H1 (cell line): ENCODE measurements at regions not wholly inside any gene's neighbourhood (a gene's known extent, or its start where the extent isn't known, plus 50 kb on each side); places are given as distances from the start of the nearest gene placed in this dataset.

ENCODE experiments used
- CTCF ChIA-PET: fragments of 300-600 bp; sonication (Branson Sonifier 250); formaldehyde crosslinking; loops from one replicate; lab custom pipeline; 2021; ENCODE audit not compliant: partially characterized antibody; lab: Charles Lee
- POLR2A ChIA-PET: fragments of 300-600 bp; sonication (Branson Sonifier 250); formaldehyde crosslinking; loops from one replicate; lab custom pipeline; 2021; ENCODE audit warnings: inconsistent platforms; ENCODE audit not compliant: partially characterized antibody; lab: Charles Lee
- DNase-seq, 2 experiments: peaks; one replicate each; pipeline versions ENCODE4 v3.0.0 to v3.0.0-alpha.2; 2010 to 2022; ENCODE audit warnings: low spot score in 2 of 2, low read depth in 1 of 2, mixed read lengths in 1 of 2
- FAIRE-seq: peaks from 2 replicates; lab custom pipeline; 2011; peaks lifted over from hg19 to GRCh38; lab: Jason Lieb, UNC
- H2AFZ ChIP-seq: 2 replicates; pipeline ENCODE4 v1.8.1; 2012; ENCODE audit warnings: low read length, inconsistent platforms
- H2AK5ac ChIP-seq: 2 replicates; pipeline ENCODE4 v1.6.1; 2013; ENCODE audit warnings: low read depth, low read length
- H2BK120ac ChIP-seq: replicated peaks from 2 replicates; pipeline ENCODE3; 2013; ENCODE audit warnings: low read depth, low read length, inconsistent platforms
- H2BK12ac ChIP-seq: 2 replicates; pipeline ENCODE4 v1.6.1; 2013; ENCODE audit warnings: low read depth, low read length
- H2BK15ac ChIP-seq: 2 replicates; pipeline ENCODE4 v1.6.1; 2013; ENCODE audit warnings: low read length
- H2BK20ac ChIP-seq: 2 replicates; pipeline ENCODE4 v1.6.1; 2013; ENCODE audit warnings: low read length
- H2BK5ac ChIP-seq: 2 replicates; pipeline ENCODE4 v1.6.1; 2013; ENCODE audit warnings: low read depth, low read length
- H3K14ac ChIP-seq: 2 replicates; pipeline ENCODE4 v1.6.1; 2013; ENCODE audit warnings: inconsistent platforms; ENCODE audit not compliant: insufficient read length
- H3K18ac ChIP-seq: 2 replicates; pipeline ENCODE4 v1.6.1; 2013; ENCODE audit warnings: low read length; ENCODE audit errors: extremely low read depth
- H3K23ac ChIP-seq: 2 replicates; pipeline ENCODE4 v1.6.1; 2013; ENCODE audit warnings: inconsistent platforms; ENCODE audit not compliant: insufficient read length
- H3K23me2 ChIP-seq: 2 replicates; pipeline ENCODE4 v1.6.1; 2013; ENCODE audit warnings: low read depth, low read length
- H3K27ac ChIP-seq: 2 replicates; pipeline ENCODE4 v1.6.1; 2011; ENCODE audit warnings: low read depth, low read length, inconsistent platforms
- H3K27me3 ChIP-seq, 4 experiments: replicated peaks in 1 of 4; 1 replicate in 1 of 4; 2 replicates in 3 of 4; pipeline versions ENCODE4 v1.6.1 to v1.8.1; 2011 to 2013; ENCODE audit warnings: low read length in 3 of 4, mild to moderate bottlenecking in 3 of 4, inconsistent platforms in 2 of 4, mixed read lengths in 2 of 4, moderate library complexity in 1 of 4; ENCODE audit not compliant: control insufficient read depth in 3 of 4, insufficient read depth in 3 of 4; ENCODE audit errors: extremely low read depth in 1 of 4
- H3K36me3 ChIP-seq, 4 experiments: 2 replicates each; pipeline versions ENCODE4 v1.6.1 to v1.8.1; 2011 to 2013; ENCODE audit warnings: mild to moderate bottlenecking in 4 of 4, low read length in 3 of 4, moderate library complexity in 2 of 4, control low read depth in 1 of 4, inconsistent platforms in 1 of 4; ENCODE audit not compliant: insufficient read depth in 4 of 4, control insufficient read depth in 2 of 4
- H3K4ac ChIP-seq: replicated peaks from 2 replicates; pipeline ENCODE3; 2013; ENCODE audit warnings: low read length, low read depth, mixed read lengths, inconsistent platforms; ENCODE audit not compliant: insufficient read length
- H3K4me1 ChIP-seq, 4 experiments: replicated peaks in 1 of 4; 1 replicate in 1 of 4; 2 replicates in 3 of 4; pipeline versions ENCODE4 v1.6.1 to v1.8.1; 2011 to 2013; ENCODE audit warnings: low read length in 3 of 4, inconsistent platforms in 2 of 4, mixed read lengths in 1 of 4; ENCODE audit not compliant: insufficient read depth in 4 of 4, control insufficient read depth in 3 of 4
- H3K4me2 ChIP-seq, 2 experiments: 2 replicates each; pipeline versions ENCODE4 v1.6.1 to v1.8.1; 2011 to 2013; ENCODE audit warnings: low read depth in 2 of 2, low read length in 2 of 2, control low read depth in 1 of 2, inconsistent platforms in 1 of 2, mild to moderate bottlenecking in 1 of 2; ENCODE audit not compliant: insufficient read depth in 1 of 2
- H3K4me3 ChIP-seq, 4 experiments: fragments of 200-600, 300-600 bp in 1 of 4; sonication (generic), shearing (Covaris generic), sonication (Bioruptor Twin) in 1 of 4; 2 replicates each; pipeline versions ENCODE4 v1.5.1 to v1.8.1; 2011 to 2016; ENCODE audit warnings: low read length in 4 of 4, low read depth in 3 of 4, control low read depth in 2 of 4, inconsistent platforms in 2 of 4, mild to moderate bottlenecking in 2 of 4, mixed read lengths in 1 of 4, moderate library complexity in 1 of 4; ENCODE audit not compliant: insufficient read depth in 2 of 4; ENCODE audit errors: extremely low read depth in 1 of 4
- H3K56ac ChIP-seq: replicated peaks from 2 replicates; pipeline ENCODE3; 2013; ENCODE audit warnings: low read depth, mild to moderate bottlenecking, mixed read lengths, low read length, inconsistent platforms; ENCODE audit not compliant: insufficient read length
- H3K79me1 ChIP-seq: 2 replicates; pipeline ENCODE4 v1.6.1; 2013; ENCODE audit warnings: low read depth, low read length, control low read depth
- H3K79me2 ChIP-seq, 2 experiments: 2 replicates each; pipeline versions ENCODE4 v1.6.1 to v1.8.1; 2012 to 2013; ENCODE audit warnings: low read length in 2 of 2, mild to moderate bottlenecking in 2 of 2, inconsistent platforms in 1 of 2; ENCODE audit not compliant: insufficient read depth in 2 of 2, control insufficient read depth in 1 of 2
- H3K9ac ChIP-seq, 4 experiments: replicated peaks in 1 of 4; 1 replicate in 1 of 4; 2 replicates in 3 of 4; pipeline versions ENCODE4 v1.6.1 to v1.8.1; 2011 to 2013; ENCODE audit warnings: low read depth in 3 of 4, low read length in 3 of 4, control low read depth in 2 of 4, mild to moderate bottlenecking in 2 of 4, moderate library complexity in 2 of 4, inconsistent platforms in 1 of 4; ENCODE audit errors: extremely low read depth in 1 of 4
- H3K9me3 ChIP-seq, 2 experiments: 2 replicates each; pipeline versions ENCODE4 v1.6.1 to v1.8.1; 2012 to 2013; ENCODE audit warnings: mild to moderate bottlenecking in 2 of 2, moderate library complexity in 2 of 2, control low read depth in 1 of 2, inconsistent platforms in 1 of 2, low read depth in 1 of 2, low read length in 1 of 2, mixed read lengths in 1 of 2; ENCODE audit not compliant: insufficient read depth in 2 of 2
- H4K20me1 ChIP-seq, 2 experiments: replicated peaks in 1 of 2; 2 replicates each; pipeline versions ENCODE3 to v1.8.1; 2011 to 2013; ENCODE audit warnings: inconsistent platforms in 2 of 2, low read length in 2 of 2, mild to moderate bottlenecking in 1 of 2; ENCODE audit not compliant: insufficient read depth in 2 of 2, control insufficient read depth in 1 of 2
- H4K5ac ChIP-seq: 2 replicates; pipeline ENCODE4 v1.6.1; 2013; ENCODE audit warnings: low read length, low read depth, mixed read lengths, inconsistent platforms; ENCODE audit not compliant: insufficient read length
- H4K8ac ChIP-seq: 2 replicates; pipeline ENCODE4 v1.8.0; 2013; ENCODE audit warnings: mild to moderate bottlenecking, moderate library complexity, low read length, inconsistent platforms; ENCODE audit not compliant: insufficient read depth; ENCODE audit errors: extremely low read depth
- H4K91ac ChIP-seq: replicated peaks from 2 replicates; pipeline ENCODE3; 2013; ENCODE audit warnings: low read length, mixed read lengths, inconsistent platforms; ENCODE audit not compliant: insufficient read length
- ASH2L ChIP-seq: fragments of 200-600, 300-600 bp; sonication (generic); IDR thresholded peaks from one replicate; pipeline ENCODE4 v1.7.1; 2017; ENCODE audit warnings: low read length
- BACH1 ChIP-seq: IDR thresholded peaks from 2 replicates; pipeline ENCODE4 v1.6.1; 2012; ENCODE audit warnings: low read length, improper control_type of control experiment
- EGR1 ChIP-seq: IDR thresholded peaks from 2 replicates; pipeline ENCODE4 v1.6.1; 2011; ENCODE audit warnings: low read depth, low read length, borderline replicate concordance
- EP300 ChIP-seq, 2 experiments: IDR thresholded peaks; 1 replicate in 1 of 2; 2 replicates in 1 of 2; pipeline ENCODE4 v1.6.1; 2011 to 2012; ENCODE audit warnings: low read depth in 2 of 2, low read length in 2 of 2, mild to moderate bottlenecking in 2 of 2, borderline replicate concordance in 1 of 2, inconsistent platforms in 1 of 2, moderate library complexity in 1 of 2
- EZH2 ChIP-seq: fragments of 200-600 bp; sonication (generic); IDR thresholded peaks from 2 replicates; pipeline ENCODE4 v1.7.1; 2012; ENCODE audit warnings: low read depth, mild to moderate bottlenecking, moderate library complexity, low read length, inconsistent platforms; ENCODE audit not compliant: severe bottlenecking
- GABPA ChIP-seq: IDR thresholded peaks from 2 replicates; pipeline ENCODE4 v1.6.1; 2011; ENCODE audit warnings: mild to moderate bottlenecking, low read length, moderate library complexity, borderline replicate concordance; ENCODE audit not compliant: insufficient read depth
- HDAC2 ChIP-seq, 2 experiments: fragments of 300-600 bp in 1 of 2; sonication (generic) in 1 of 2; IDR thresholded peaks; 2 replicates each; pipeline ENCODE4 v1.6.1; 2011 to 2012; ENCODE audit warnings: low read depth in 2 of 2, low read length in 2 of 2, mild to moderate bottlenecking in 2 of 2, moderate library complexity in 2 of 2, borderline replicate concordance in 1 of 2, inconsistent platforms in 1 of 2
- HDAC6 ChIP-seq: IDR thresholded peaks from one replicate; pipeline ENCODE4 v1.7.1; 2012; ENCODE audit warnings: low read depth, mild to moderate bottlenecking, inconsistent platforms, low read length, moderate library complexity
- POLR2A ChIP-seq, 2 experiments: IDR thresholded peaks; 1 replicate in 1 of 2; 2 replicates in 1 of 2; pipeline ENCODE4 v1.6.1; 2011; ENCODE audit warnings: low read depth in 2 of 2, low read length in 2 of 2, mild to moderate bottlenecking in 2 of 2; ENCODE audit errors: control extremely low read depth in 1 of 2
- RBBP5 ChIP-seq: IDR thresholded peaks from 2 replicates; pipeline ENCODE4 v1.7.1; 2012; ENCODE audit warnings: low read depth, mild to moderate bottlenecking, inconsistent platforms, low read length, moderate library complexity, borderline replicate concordance
- RFX5 ChIP-seq: IDR thresholded peaks from 2 replicates; pipeline ENCODE4 v1.6.1; 2011; ENCODE audit warnings: low read depth, low read length, improper control_type of control experiment, borderline replicate concordance
- RNF2 ChIP-seq: fragments of 200-900, 300-1000 bp; sonication (generic); IDR thresholded peaks from 2 replicates; pipeline ENCODE4 v1.7.1; 2016; ENCODE audit warnings: borderline replicate concordance, low read depth, mild to moderate bottlenecking, antibody characterized with exemption, low read length; ENCODE audit not compliant: poor library complexity, severe bottlenecking; ENCODE audit errors: missing control alignments
- SP4 ChIP-seq: IDR thresholded peaks from 2 replicates; pipeline ENCODE4 v1.6.1; 2012; ENCODE audit warnings: low read length, inconsistent platforms
- TEAD4 ChIP-seq: IDR thresholded peaks from 2 replicates; pipeline ENCODE4 v1.6.1; 2012; ENCODE audit warnings: low read depth, low read length, inconsistent platforms, mixed read lengths
- WGBS, 2 experiments: shearing (Covaris generic) in 1 of 2; methylation state at CpG; one replicate each; pipeline versions ENCODE4 v1.1.6 to v1.1.7; 2013 to 2015; ENCODE audit warnings: low lambda C conversion rate in 2 of 2, mixed read lengths in 2 of 2, inconsistent platforms in 1 of 2, low coverage in 1 of 2, missing lambda C conversion rate in 1 of 2; ENCODE audit not compliant: insufficient replicate concordance in 2 of 2, insufficient coverage in 1 of 2, insufficient read length in 1 of 2; ENCODE audit errors: extremely low coverage in 1 of 2, missing lambda C conversion rate in 1 of 2; 5-methylcytosine and 5-hydroxymethylcytosine counted together
- TF ChIP-seq, protein P1 (sequence below): IDR thresholded peaks from 2 replicates; pipeline ENCODE4 v1.6.1; 2012; ENCODE audit warnings: inconsistent platforms

DNA sequence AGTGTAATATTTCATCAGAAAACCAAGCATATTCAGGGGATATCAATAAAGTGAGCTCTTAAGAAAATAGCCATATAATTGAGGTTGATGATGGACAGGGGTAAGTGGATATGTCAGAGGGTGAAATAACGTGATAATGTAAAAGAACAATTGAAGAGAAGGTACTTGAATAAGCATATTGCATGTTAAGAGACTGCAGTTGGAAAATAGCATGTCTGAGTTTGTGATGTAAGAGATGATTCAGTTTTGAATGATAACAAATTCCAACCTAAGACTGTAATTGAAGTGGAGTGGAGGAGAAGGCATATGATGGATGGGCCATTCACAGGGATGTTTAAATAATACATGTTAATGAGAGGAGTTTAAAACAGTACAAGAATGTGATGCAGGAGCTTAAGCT lies 1633.5 kb downstream of the SLITRK1 start:
- Histone ChIP-seq H2BK12ac (no peak overlapping the region), H3K27ac (no peak overlapping the region), H3K9ac (no peak overlapping the region), H4K91ac (no peak overlapping the region), H2AK5ac (no peak overlapping the region), H3K79me2 (no peaks in the 10 kb centered on the region), H3K4me3 (no peak overlapping the region), H3K23ac (no peak overlapping the region), H2BK120ac (no peak overlapping the region), H3K18ac (no peak overlapping the region), H3K27me3 (no peaks in the 10 kb centered on the region), H4K5ac (no peak overlapping the region), H2BK5ac (no peak overlapping the region), H3K4me2 (no peak overlapping the region), H3K14ac (no peak overlapping the region), H2BK15ac (no peak overlapping the region), H4K8ac (no peak overlapping the region), H3K79me1 (no peaks in the 10 kb centered on the region), H3K4ac (no peak overlapping the region), H2AFZ (no peak overlapping the region), H3K23me2 (no peaks in the 10 kb centered on the region), H2BK20ac (no peak overlapping the region), H4K20me1 (no peaks in the 10 kb centered on the region), H3K9me3 (no peaks in the 10 kb centered on the region), H3K56ac (no peak overlapping the region), H3K4me1 (no peaks in the 10 kb centered on the region), H3K36me3 (no peaks in the 10 kb centered on the region)
- CTCF ChIA-PET, result no interaction called here
- DNase-seq (no peak), FAIRE-seq (no peak)
- WGBS, 2 experiments, result 92% methylated on average over 1 of the region's 1 CpG; no CpG with 5 or more reads in 1 of the 2 experiments
- POLR2A ChIA-PET, result no interaction called here
- no peak for TF ChIP-seq EP300 (IDR thresholded peaks at IDR 0.05; ENCODE audit: borderline replicate concordance in 1 of 2, low read depth in 2 of 2, low read length in 2 of 2)
- no peak for TF ChIP-seq HDAC2 (IDR thresholded peaks at IDR 0.05; ENCODE audit: borderline replicate concordance in 1 of 2, low read depth in 2 of 2, low read length in 2 of 2)
- no peak for TF ChIP-seq RFX5
- TF ChIP-seq RBBP5, result no peak
- TF ChIP-seq, protein P1, sequence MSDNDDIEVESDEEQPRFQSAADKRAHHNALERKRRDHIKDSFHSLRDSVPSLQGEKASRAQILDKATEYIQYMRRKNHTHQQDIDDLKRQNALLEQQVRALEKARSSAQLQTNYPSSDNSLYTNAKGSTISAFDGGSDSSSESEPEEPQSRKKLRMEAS, result no peak
- no peak for TF ChIP-seq EZH2
- TF ChIP-seq ASH2L, result no peak
- no peak for TF ChIP-seq TEAD4
- TF ChIP-seq EGR1, result no peak
- no peak for TF ChIP-seq POLR2A (IDR thresholded peaks at IDR 0.05; ENCODE audit: control extremely low read depth in 1 of 2, low read depth in 2 of 2, low read length in 2 of 2)
- TF ChIP-seq RNF2, result no peak
- no peak for TF ChIP-seq BACH1
- TF ChIP-seq HDAC6, result no peak
- TF ChIP-seq GABPA, result no peak
- TF ChIP-seq SP4, result no peak
